Mammary epithelial cell (primary cell): ENCODE measurements at regions not wholly inside any gene's neighbourhood (a gene's known extent, or its start where the extent isn't known, plus 50 kb on each side); places are given as distances from the start of the nearest gene placed in this dataset.

Source experiments
- CTCF ChIP-seq, 2 donors: IDR thresholded peaks in 1 of 2; conservative IDR thresholded peaks in 1 of 2; 2 replicates each; pipeline ENCODE4 v1.5.1; 2011 to 2012; ENCODE audit warnings: inconsistent platforms in 2 of 2, low read length in 2 of 2, mild to moderate bottlenecking in 2 of 2, control low read depth in 1 of 2, low read depth in 1 of 2; ENCODE audit not compliant: insufficient read depth in 1 of 2; ENCODE audit errors: extremely low read depth in 1 of 2
- EZH2 ChIP-seq: IDR thresholded peaks from 2 replicates; pipeline ENCODE4 v1.6.1; 2012; ENCODE audit warnings: low read length, inconsistent platforms, borderline replicate concordance

- no peak for TF ChIP-seq CTCF (conservative IDR thresholded peaks at IDR 0.05 in 1 of 2, IDR thresholded peaks at IDR 0.05 in 1 of 2; ENCODE audit: extremely low read depth in 1 of 2, insufficient read depth in 1 of 2, low read depth in 1 of 2, low read length in 2 of 2)
- TF ChIP-seq EZH2 = no peak
Measured at GRCh38 chr4:179626687-179627086, 2184.4 kb upstream of the AGA start.
